HL-60 (cell line): ENCODE measurements at regions not wholly inside any gene's neighbourhood (a gene's known extent, or its start where the extent isn't known, plus 50 kb on each side); places are given as distances from the start of the nearest gene placed in this dataset.

Experiments
- CTCF ChIP-seq: IDR thresholded peaks from one replicate; pipeline ENCODE4 v1.5.1; 2011; ENCODE audit warnings: low read length, control low read depth, inconsistent platforms; ENCODE audit not compliant: insufficient read depth
- GABPA ChIP-seq: IDR thresholded peaks from 2 replicates; pipeline ENCODE4 v1.6.1; 2012; ENCODE audit warnings: low read depth
- POLR2AphosphoS5 ChIP-seq: IDR thresholded peaks from 2 replicates; pipeline ENCODE4 v1.6.1; 2012; ENCODE audit warnings: low read depth
- REST ChIP-seq: IDR thresholded peaks from 2 replicates; pipeline ENCODE4 v1.6.1; 2012; ENCODE audit warnings: low read depth; ENCODE audit not compliant: insufficient replicate concordance

GRCh38 chr6:105794870-105795269 lies 291.3 kb upstream of the PRDM1 start:
- no peak for TF ChIP-seq GABPA
- no peak for TF ChIP-seq CTCF
- TF ChIP-seq POLR2AphosphoS5, result no peak
- TF ChIP-seq REST, result no peak
